H9 (cell line): ENCODE measurements at regions not wholly inside any gene's neighbourhood (a gene's known extent, or its start where the extent isn't known, plus 50 kb on each side); places are given as distances from the start of the nearest gene placed in this dataset.

Source experiments
- DNase-seq: peaks from one replicate; pipeline ENCODE4 v3.0.0-alpha.2; 2017
- H2AFZ ChIP-seq: one replicate; pipeline ENCODE4 v1.6.1; 2013; ENCODE audit warnings: mild to moderate bottlenecking, low read length, control low read depth, moderate library complexity
- H2AK5ac ChIP-seq: 2 replicates; pipeline ENCODE4 v1.6.1; 2013; ENCODE audit warnings: low read length, control low read depth, mixed read lengths; ENCODE audit not compliant: insufficient read length
- H2BK120ac ChIP-seq: one replicate; pipeline ENCODE4 v1.6.1; 2013; ENCODE audit warnings: low read depth, mild to moderate bottlenecking, low read length, control low read depth, inconsistent platforms; ENCODE audit not compliant: poor library complexity, severe bottlenecking
- H2BK12ac ChIP-seq: 2 replicates; pipeline ENCODE4 v1.6.1; 2013; ENCODE audit warnings: low read length, control low read depth, mixed read lengths, low read depth; ENCODE audit not compliant: insufficient read length
- H2BK15ac ChIP-seq: 2 replicates; pipeline ENCODE4 v1.6.1; 2013; ENCODE audit warnings: low read depth, low read length, control low read depth
- H2BK20ac ChIP-seq: one replicate; pipeline ENCODE4 v1.6.1; 2013; ENCODE audit warnings: low read depth, mild to moderate bottlenecking, low read length, control low read depth, inconsistent platforms; ENCODE audit not compliant: poor library complexity, severe bottlenecking
- H2BK5ac ChIP-seq: 2 replicates; pipeline ENCODE4 v1.6.1; 2013; ENCODE audit warnings: low read length, control low read depth, mixed read lengths; ENCODE audit not compliant: insufficient read length
- H3K14ac ChIP-seq: 2 replicates; pipeline ENCODE4 v1.6.1; 2013; ENCODE audit warnings: low read length, control low read depth; ENCODE audit not compliant: insufficient read depth
- H3K18ac ChIP-seq: 2 replicates; pipeline ENCODE4 v1.6.1; 2013; ENCODE audit warnings: low read depth, mild to moderate bottlenecking, mixed read lengths, low read length, control low read depth; ENCODE audit not compliant: insufficient read length
- H3K23ac ChIP-seq: 2 replicates; pipeline ENCODE4 v1.6.1; 2013; ENCODE audit warnings: low read length, control low read depth, mixed read lengths, low read depth; ENCODE audit not compliant: insufficient read length
- H3K23me2 ChIP-seq: 2 replicates; pipeline ENCODE4 v1.6.1; 2013; ENCODE audit warnings: low read depth, mild to moderate bottlenecking, mixed read lengths, low read length, control low read depth; ENCODE audit not compliant: insufficient read length, poor library complexity, severe bottlenecking
- H3K27ac ChIP-seq: 2 replicates; pipeline ENCODE4 v1.5.1; 2013; ENCODE audit warnings: low read length, control low read depth, mixed read lengths, low read depth; ENCODE audit not compliant: insufficient read length
- H3K27me3 ChIP-seq: 2 replicates; pipeline ENCODE4 v1.6.1; 2013; ENCODE audit warnings: low read length, control low read depth, inconsistent platforms; ENCODE audit not compliant: insufficient read depth
- H3K4ac ChIP-seq: 2 replicates; pipeline ENCODE4 v1.6.1; 2013; ENCODE audit warnings: low read depth, mild to moderate bottlenecking, control low read depth, inconsistent platforms, low read length, moderate library complexity
- H3K4me1 ChIP-seq: 2 replicates; pipeline ENCODE4 v1.6.1; 2013; ENCODE audit warnings: low read length, control low read depth, inconsistent platforms; ENCODE audit not compliant: insufficient read depth
- H3K4me2 ChIP-seq: 2 replicates; pipeline ENCODE4 v1.6.1; 2013; ENCODE audit warnings: low read length, control low read depth, mixed read lengths; ENCODE audit not compliant: insufficient read length, insufficient read depth
- H3K56ac ChIP-seq: 2 replicates; pipeline ENCODE4 v1.6.1; 2013; ENCODE audit warnings: low read depth, mild to moderate bottlenecking, mixed read lengths, low read length, control low read depth; ENCODE audit not compliant: insufficient read length
- H3K79me1 ChIP-seq: 2 replicates; pipeline ENCODE4 v1.6.1; 2013; ENCODE audit warnings: low read depth, mild to moderate bottlenecking, moderate library complexity, low read length, control low read depth, inconsistent platforms; ENCODE audit not compliant: insufficient read depth, poor library complexity, severe bottlenecking
- H3K79me2 ChIP-seq: 2 replicates; pipeline ENCODE4 v1.6.1; 2013; ENCODE audit warnings: low read length, control low read depth, inconsistent platforms; ENCODE audit not compliant: insufficient read depth
- H3K9ac ChIP-seq: 2 replicates; pipeline ENCODE4 v1.6.1; 2013; ENCODE audit warnings: low read length, control low read depth, mixed read lengths; ENCODE audit not compliant: insufficient read length; ENCODE audit errors: extremely low read depth
- H3K9me3 ChIP-seq: one replicate; pipeline ENCODE4 v1.6.1; 2013; ENCODE audit warnings: low read depth, low read length, inconsistent platforms; ENCODE audit not compliant: control insufficient read depth
- H3T11ph ChIP-seq: one replicate; pipeline ENCODE4 v1.6.1; 2013; ENCODE audit warnings: mild to moderate bottlenecking, low read length, control low read depth, inconsistent platforms
- H4K20me1 ChIP-seq: one replicate; pipeline ENCODE4 v1.6.1; 2013; ENCODE audit not compliant: control insufficient read depth, insufficient read length, insufficient read depth
- H4K5ac ChIP-seq: 2 replicates; pipeline ENCODE4 v1.6.1; 2013; ENCODE audit warnings: low read depth, mild to moderate bottlenecking, mixed read lengths, low read length, control low read depth; ENCODE audit not compliant: insufficient read length
- H4K8ac ChIP-seq: replicated peaks from 2 replicates; pipeline ENCODE4 v1.6.1; 2013; ENCODE audit warnings: low read length, control low read depth, mixed read lengths, low read depth; ENCODE audit not compliant: insufficient read length
- H4K91ac ChIP-seq: 2 replicates; pipeline ENCODE4 v1.6.1; 2013; ENCODE audit warnings: low read depth, mild to moderate bottlenecking, moderate library complexity, mixed read lengths, low read length, control low read depth; ENCODE audit not compliant: insufficient read length
- H3K27ac Mint-ChIP-seq, 3 experiments: 2 replicates in 2 of 3; 3 replicates in 1 of 3; pipeline ENCODE4 v1.8.0; 2020 to 2021; ENCODE audit warnings: mixed read lengths in 3 of 3, mild to moderate bottlenecking in 1 of 3, moderate library complexity in 1 of 3
- H3K27me3 Mint-ChIP-seq: 2 replicates; pipeline ENCODE4 v1.8.0; 2021; ENCODE audit warnings: low read depth, mild to moderate bottlenecking, moderate library complexity, mixed read lengths
- H3K36me3 Mint-ChIP-seq, 3 experiments: 2 replicates in 2 of 3; 3 replicates in 1 of 3; pipeline ENCODE4 v1.8.0; 2020 to 2021; ENCODE audit warnings: low read depth in 3 of 3, mixed read lengths in 3 of 3; ENCODE audit not compliant: insufficient read depth in 1 of 3
- H3K4me1 Mint-ChIP-seq, 2 experiments: 2 replicates each; pipeline ENCODE4 v1.8.0; 2020; ENCODE audit warnings: mixed read lengths in 2 of 2
- H3K4me3 Mint-ChIP-seq, 2 experiments: 2 replicates in 1 of 2; 3 replicates in 1 of 2; pipeline ENCODE4 v1.8.0; 2020 to 2021; ENCODE audit warnings: mild to moderate bottlenecking in 2 of 2, mixed read lengths in 2 of 2, moderate library complexity in 1 of 2
- H3K9me3 Mint-ChIP-seq, 2 experiments: 2 replicates in 1 of 2; 3 replicates in 1 of 2; pipeline ENCODE4 v1.8.0; 2020; ENCODE audit warnings: mild to moderate bottlenecking in 2 of 2, mixed read lengths in 2 of 2, moderate library complexity in 1 of 2
- CTCF ChIP-seq: fragments of 200-600 bp; sonication (generic); conservative IDR thresholded peaks from 3 replicates; pipeline ENCODE4 v1.8.0; 2021; ENCODE audit warnings: antibody characterized with exemption, mild to moderate bottlenecking
- WGBS: extraction: QIAGEN DNeasy Blood & Tissue Kit; methylation state at CpG from one replicate; pipeline ENCODE4 v1.1.7; 2013; ENCODE audit warnings: missing lambda C conversion rate, low lambda C conversion rate, mixed read lengths; ENCODE audit not compliant: insufficient read length; ENCODE audit errors: extremely low coverage; 5-methylcytosine and 5-hydroxymethylcytosine counted together

DNA sequence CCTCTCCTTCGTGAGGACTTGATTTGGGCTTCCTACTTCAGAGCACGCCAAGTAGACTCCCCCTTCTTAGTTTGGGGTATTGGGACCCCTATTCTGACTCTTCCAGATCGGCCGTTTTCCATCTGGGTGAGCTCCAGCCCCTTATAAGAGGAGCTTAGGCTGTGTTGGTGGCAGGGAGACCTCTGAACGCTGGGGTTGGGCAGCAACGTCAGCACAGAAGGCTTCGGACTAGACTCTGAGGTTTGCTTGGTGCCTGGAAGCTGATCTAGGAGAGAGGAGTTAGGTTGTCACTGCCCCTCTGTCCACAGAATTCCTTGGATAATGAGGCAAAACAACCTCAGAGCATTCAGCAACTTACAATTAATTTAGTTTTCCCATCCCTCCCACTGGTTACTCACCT lies 99.2 kb upstream of the RTL1 start:
- no peaks in the 10 kb centered on the region for H3K4me1 ChIP-seq
- H3K56ac ChIP-seq: no peak overlapping the region
- no peaks in the 10 kb centered on the region for H3K36me3 Mint-ChIP-seq
- no peaks in the 10 kb centered on the region for H4K20me1 ChIP-seq
- H2BK15ac ChIP-seq: no peak overlapping the region
- no peak overlapping the region for H4K91ac ChIP-seq
- no peak overlapping the region for H2AFZ ChIP-seq
- H3K9me3 Mint-ChIP-seq: peaks cover 0 to 2% of the 10 kb centered on the region in 2 experiments; a peak in 2 of 5 replicates
- H3K27ac ChIP-seq: no peak overlapping the region
- no peak for TF ChIP-seq CTCF
- peaks cover 11% of the 10 kb centered on the region for H3K27me3 Mint-ChIP-seq
- DNase-seq: no peak
- H3K27ac Mint-ChIP-seq: peak overlapping the region in 1 of 3 experiments; percentile 12; a peak in 1 of 7 replicates
- H3K9me3 ChIP-seq: no peaks in the 10 kb centered on the region
- H3K14ac ChIP-seq: no peak overlapping the region
- no peak overlapping the region for H2BK120ac ChIP-seq
- H3K23ac ChIP-seq: no peak overlapping the region
- H4K8ac ChIP-seq: no peak overlapping the region
- H3K27me3 ChIP-seq: no peaks in the 10 kb centered on the region; the same call in 1 of the 2 replicates
- H2AK5ac ChIP-seq: no peak overlapping the region
- H3K4me2 ChIP-seq: no peak overlapping the region
- no CpG with 5 or more reads among the region's 7 CpGs for WGBS
- no peak overlapping the region for H3K9ac ChIP-seq
- no peak overlapping the region for H2BK20ac ChIP-seq
- no peaks in the 10 kb centered on the region for H3K79me1 ChIP-seq
- H3K79me2 ChIP-seq: no peaks in the 10 kb centered on the region
- no peak overlapping the region for H3T11ph ChIP-seq
- H3K18ac ChIP-seq: no peak overlapping the region
- H3K4me1 Mint-ChIP-seq: peaks cover 7 to 8% of the 10 kb centered on the region in 2 experiments; a peak in 3 of 4 replicates
- no peak overlapping the region for H3K4me3 Mint-ChIP-seq
- H2BK5ac ChIP-seq: no peak overlapping the region
- no peak overlapping the region for H2BK12ac ChIP-seq
- H3K4ac ChIP-seq: no peak overlapping the region
- H3K23me2 ChIP-seq: no peaks in the 10 kb centered on the region
- H4K5ac ChIP-seq: no peak overlapping the region
